Liver (tissue), 3 donors: ENCODE measurements at regions not wholly inside any gene's neighbourhood (a gene's known extent, or its start where the extent isn't known, plus 50 kb on each side); places are given as distances from the start of the nearest gene placed in this dataset.

Experiments
- CTCF ChIP-seq: fragments of 150-350 bp; IDR thresholded peaks from 2 replicates; pipeline ENCODE4 v1.5.1; 2017; ENCODE audit warnings: improper control_type of control experiment, low read depth, low read length; ENCODE audit not compliant: missing input control
- JUND ChIP-seq, 2 donors: IDR thresholded peaks; 2 replicates each; pipeline ENCODE4 v1.6.1; 2016; ENCODE audit warnings: antibody characterized with exemption in 2 of 2
- RAD21 ChIP-seq, 2 donors: IDR thresholded peaks; 2 replicates each; pipeline ENCODE4 v1.6.1; 2016; ENCODE audit warnings: antibody characterized with exemption in 2 of 2, mild to moderate bottlenecking in 2 of 2
- RXRA ChIP-seq, 2 donors: IDR thresholded peaks; 2 replicates each; pipeline ENCODE4 v1.6.1; 2017 to 2018; ENCODE audit warnings: antibody characterized with exemption in 2 of 2, mild to moderate bottlenecking in 1 of 2
- SP1 ChIP-seq: IDR thresholded peaks from 2 replicates; pipeline ENCODE4 v1.6.1; 2018; ENCODE audit warnings: antibody characterized with exemption, mild to moderate bottlenecking
- TF ChIP-seq, protein P1 (sequence below): IDR thresholded peaks from 2 replicates; pipeline ENCODE4 v1.6.1; 2016; ENCODE audit warnings: antibody characterized with exemption
- TF ChIP-seq, protein P2 (sequence below): IDR thresholded peaks from 2 replicates; pipeline ENCODE4 v1.6.1; 2016; ENCODE audit warnings: antibody characterized with exemption, mild to moderate bottlenecking
- TF ChIP-seq, protein P3 (sequence below): IDR thresholded peaks from 2 replicates; pipeline ENCODE4 v1.6.1; 2016; ENCODE audit warnings: antibody characterized with exemption
- donor health status: healthy.
- donor health status: healthy.

DNA sequence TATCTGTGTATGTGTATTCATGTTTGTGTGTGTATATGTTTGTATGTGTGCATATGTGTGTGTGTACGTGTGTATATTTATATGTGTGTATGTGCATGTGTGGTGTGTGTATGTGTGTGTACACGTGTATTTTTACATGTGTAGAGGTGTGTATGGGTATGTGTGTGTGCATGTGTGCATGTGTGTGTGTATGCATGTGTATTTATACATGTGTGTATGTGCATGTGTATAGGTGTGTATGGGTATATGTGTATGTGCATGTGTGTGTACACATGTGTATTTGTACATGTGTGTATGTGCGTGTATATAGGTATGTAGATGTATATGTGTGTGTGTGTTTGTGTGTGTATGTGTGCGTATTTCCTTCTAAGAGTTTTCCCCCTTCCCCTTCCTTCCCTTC, 207.7 kb upstream of the ATP6AP2 start:
- TF ChIP-seq, protein P1, sequence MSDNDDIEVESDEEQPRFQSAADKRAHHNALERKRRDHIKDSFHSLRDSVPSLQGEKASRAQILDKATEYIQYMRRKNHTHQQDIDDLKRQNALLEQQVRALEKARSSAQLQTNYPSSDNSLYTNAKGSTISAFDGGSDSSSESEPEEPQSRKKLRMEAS: no peak
- TF ChIP-seq CTCF (no peak), RAD21 (IDR thresholded peaks at IDR 0.05) (no peak), JUND (IDR thresholded peaks at IDR 0.05) (no peak), SP1 (no peak), RXRA (IDR thresholded peaks at IDR 0.05) (no peak)
- TF ChIP-seq, protein P2, sequence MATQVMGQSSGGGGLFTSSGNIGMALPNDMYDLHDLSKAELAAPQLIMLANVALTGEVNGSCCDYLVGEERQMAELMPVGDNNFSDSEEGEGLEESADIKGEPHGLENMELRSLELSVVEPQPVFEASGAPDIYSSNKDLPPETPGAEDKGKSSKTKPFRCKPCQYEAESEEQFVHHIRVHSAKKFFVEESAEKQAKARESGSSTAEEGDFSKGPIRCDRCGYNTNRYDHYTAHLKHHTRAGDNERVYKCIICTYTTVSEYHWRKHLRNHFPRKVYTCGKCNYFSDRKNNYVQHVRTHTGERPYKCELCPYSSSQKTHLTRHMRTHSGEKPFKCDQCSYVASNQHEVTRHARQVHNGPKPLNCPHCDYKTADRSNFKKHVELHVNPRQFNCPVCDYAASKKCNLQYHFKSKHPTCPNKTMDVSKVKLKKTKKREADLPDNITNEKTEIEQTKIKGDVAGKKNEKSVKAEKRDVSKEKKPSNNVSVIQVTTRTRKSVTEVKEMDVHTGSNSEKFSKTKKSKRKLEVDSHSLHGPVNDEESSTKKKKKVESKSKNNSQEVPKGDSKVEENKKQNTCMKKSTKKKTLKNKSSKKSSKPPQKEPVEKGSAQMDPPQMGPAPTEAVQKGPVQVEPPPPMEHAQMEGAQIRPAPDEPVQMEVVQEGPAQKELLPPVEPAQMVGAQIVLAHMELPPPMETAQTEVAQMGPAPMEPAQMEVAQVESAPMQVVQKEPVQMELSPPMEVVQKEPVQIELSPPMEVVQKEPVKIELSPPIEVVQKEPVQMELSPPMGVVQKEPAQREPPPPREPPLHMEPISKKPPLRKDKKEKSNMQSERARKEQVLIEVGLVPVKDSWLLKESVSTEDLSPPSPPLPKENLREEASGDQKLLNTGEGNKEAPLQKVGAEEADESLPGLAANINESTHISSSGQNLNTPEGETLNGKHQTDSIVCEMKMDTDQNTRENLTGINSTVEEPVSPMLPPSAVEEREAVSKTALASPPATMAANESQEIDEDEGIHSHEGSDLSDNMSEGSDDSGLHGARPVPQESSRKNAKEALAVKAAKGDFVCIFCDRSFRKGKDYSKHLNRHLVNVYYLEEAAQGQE: no peak
- TF ChIP-seq, protein P3, sequence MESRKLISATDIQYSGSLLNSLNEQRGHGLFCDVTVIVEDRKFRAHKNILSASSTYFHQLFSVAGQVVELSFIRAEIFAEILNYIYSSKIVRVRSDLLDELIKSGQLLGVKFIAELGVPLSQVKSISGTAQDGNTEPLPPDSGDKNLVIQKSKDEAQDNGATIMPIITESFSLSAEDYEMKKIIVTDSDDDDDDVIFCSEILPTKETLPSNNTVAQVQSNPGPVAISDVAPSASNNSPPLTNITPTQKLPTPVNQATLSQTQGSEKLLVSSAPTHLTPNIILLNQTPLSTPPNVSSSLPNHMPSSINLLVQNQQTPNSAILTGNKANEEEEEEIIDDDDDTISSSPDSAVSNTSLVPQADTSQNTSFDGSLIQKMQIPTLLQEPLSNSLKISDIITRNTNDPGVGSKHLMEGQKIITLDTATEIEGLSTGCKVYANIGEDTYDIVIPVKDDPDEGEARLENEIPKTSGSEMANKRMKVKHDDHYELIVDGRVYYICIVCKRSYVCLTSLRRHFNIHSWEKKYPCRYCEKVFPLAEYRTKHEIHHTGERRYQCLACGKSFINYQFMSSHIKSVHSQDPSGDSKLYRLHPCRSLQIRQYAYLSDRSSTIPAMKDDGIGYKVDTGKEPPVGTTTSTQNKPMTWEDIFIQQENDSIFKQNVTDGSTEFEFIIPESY: no peak
